ENCODE measurements at regions not wholly inside any gene's neighbourhood (a gene's known extent, or its start where the extent isn't known, plus 50 kb on each side); places are given as distances from the start of the nearest gene placed in this dataset.

DNA sequence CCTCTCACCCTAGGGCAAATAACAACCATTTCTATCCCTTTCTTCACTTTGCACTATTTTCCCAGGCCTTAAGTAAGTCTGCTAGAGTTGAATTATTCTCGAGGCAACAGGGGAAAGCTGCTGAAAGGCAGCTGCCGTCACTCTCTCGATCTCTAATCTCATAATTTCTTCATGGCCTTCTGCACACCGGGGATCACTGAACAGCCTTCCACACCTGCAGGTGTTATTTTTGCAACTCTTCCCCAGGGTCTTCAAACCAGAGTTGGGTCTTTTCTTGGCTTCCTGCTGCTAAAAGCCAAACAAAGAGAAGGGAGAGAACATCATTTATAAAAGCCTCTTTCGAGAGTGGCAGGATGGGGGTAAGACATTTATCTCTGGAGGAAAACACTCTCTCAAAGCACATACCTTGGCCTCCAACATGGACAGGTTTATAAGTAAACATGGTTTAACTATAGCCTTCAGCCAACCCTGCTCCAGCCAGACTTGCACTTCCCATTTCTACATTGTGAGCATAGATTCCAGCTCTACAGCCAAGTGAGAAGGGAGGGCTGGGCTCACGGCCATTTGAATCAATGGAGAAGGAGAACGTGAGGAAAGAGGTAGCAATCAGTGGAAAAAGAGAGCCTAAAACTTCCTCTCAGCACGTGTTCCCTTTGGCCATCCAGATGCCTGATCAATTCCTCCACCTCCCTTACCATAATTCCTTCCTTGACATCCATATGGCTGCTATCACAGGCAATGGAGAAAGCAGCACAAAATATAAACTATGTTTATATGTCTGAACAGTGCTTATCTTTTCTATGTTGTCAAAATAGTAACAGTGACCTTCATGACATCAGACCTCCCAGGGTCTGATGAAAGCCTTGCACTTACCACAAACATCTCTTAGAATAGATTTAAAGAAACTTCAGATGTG, 464.9 kb downstream of the TLE1 start (continued):
- TF ChIP-seq, protein P1, sequence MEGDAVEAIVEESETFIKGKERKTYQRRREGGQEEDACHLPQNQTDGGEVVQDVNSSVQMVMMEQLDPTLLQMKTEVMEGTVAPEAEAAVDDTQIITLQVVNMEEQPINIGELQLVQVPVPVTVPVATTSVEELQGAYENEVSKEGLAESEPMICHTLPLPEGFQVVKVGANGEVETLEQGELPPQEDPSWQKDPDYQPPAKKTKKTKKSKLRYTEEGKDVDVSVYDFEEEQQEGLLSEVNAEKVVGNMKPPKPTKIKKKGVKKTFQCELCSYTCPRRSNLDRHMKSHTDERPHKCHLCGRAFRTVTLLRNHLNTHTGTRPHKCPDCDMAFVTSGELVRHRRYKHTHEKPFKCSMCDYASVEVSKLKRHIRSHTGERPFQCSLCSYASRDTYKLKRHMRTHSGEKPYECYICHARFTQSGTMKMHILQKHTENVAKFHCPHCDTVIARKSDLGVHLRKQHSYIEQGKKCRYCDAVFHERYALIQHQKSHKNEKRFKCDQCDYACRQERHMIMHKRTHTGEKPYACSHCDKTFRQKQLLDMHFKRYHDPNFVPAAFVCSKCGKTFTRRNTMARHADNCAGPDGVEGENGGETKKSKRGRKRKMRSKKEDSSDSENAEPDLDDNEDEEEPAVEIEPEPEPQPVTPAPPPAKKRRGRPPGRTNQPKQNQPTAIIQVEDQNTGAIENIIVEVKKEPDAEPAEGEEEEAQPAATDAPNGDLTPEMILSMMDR (IDR thresholded peaks at IDR 0.05; ENCODE audit: control extremely low read depth in 1 of 3, insufficient read depth in 1 of 3, low read depth in 1 of 3, low read length in 3 of 3) = no peak
- TF ChIP-seq CREB1 (IDR thresholded peaks at IDR 0.05) (no peak), MAFK (IDR thresholded peaks at IDR 0.05; ENCODE audit: low read depth, low read length) (no peak), MAX (IDR thresholded peaks at IDR 0.05) (no peak), SAP30 (IDR thresholded peaks at IDR 0.05; ENCODE audit: insufficient read depth, insufficient replicate concordance, low read length) (no peak), BRCA1 (IDR thresholded peaks at IDR 0.05; ENCODE audit: low read depth, low read length) (no peak), NANOG (IDR thresholded peaks at IDR 0.05; ENCODE audit: insufficient read depth, low read depth, low read length, poor library complexity, severe bottlenecking) (no peak), CHD1 (IDR thresholded peaks at IDR 0.05; ENCODE audit: low read depth, low read length) (no peak), FOSL1 (IDR thresholded peaks at IDR 0.05; ENCODE audit: insufficient read depth, low read depth, low read length) (no peak), EGR1 (IDR thresholded peaks at IDR 0.05; ENCODE audit: borderline replicate concordance, low read depth, low read length) (no peak)
- TF ChIP-seq, protein P2, sequence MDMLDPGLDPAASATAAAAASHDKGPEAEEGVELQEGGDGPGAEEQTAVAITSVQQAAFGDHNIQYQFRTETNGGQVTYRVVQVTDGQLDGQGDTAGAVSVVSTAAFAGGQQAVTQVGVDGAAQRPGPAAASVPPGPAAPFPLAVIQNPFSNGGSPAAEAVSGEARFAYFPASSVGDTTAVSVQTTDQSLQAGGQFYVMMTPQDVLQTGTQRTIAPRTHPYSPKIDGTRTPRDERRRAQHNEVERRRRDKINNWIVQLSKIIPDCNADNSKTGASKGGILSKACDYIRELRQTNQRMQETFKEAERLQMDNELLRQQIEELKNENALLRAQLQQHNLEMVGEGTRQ (IDR thresholded peaks at IDR 0.05; ENCODE audit: low read length) = no peak
